GM18868 (cell line): ENCODE measurements at regions not wholly inside any gene's neighbourhood (a gene's known extent, or its start where the extent isn't known, plus 50 kb on each side); places are given as distances from the start of the nearest gene placed in this dataset.
"Not testable (repeated sequence)": the region's sequence is repeated elsewhere in the genome, so short reads cannot be mapped to it uniquely, and the experiment has no call there.

Source experiments
- ATAC-seq: cut with Tn5 transposase; IDR thresholded peaks from one replicate; pipeline ENCODE4 v1.9.1; 2021; ENCODE audit warnings: mild to moderate bottlenecking, moderate library complexity; ENCODE audit not compliant: unreplicated experiment

DNA sequence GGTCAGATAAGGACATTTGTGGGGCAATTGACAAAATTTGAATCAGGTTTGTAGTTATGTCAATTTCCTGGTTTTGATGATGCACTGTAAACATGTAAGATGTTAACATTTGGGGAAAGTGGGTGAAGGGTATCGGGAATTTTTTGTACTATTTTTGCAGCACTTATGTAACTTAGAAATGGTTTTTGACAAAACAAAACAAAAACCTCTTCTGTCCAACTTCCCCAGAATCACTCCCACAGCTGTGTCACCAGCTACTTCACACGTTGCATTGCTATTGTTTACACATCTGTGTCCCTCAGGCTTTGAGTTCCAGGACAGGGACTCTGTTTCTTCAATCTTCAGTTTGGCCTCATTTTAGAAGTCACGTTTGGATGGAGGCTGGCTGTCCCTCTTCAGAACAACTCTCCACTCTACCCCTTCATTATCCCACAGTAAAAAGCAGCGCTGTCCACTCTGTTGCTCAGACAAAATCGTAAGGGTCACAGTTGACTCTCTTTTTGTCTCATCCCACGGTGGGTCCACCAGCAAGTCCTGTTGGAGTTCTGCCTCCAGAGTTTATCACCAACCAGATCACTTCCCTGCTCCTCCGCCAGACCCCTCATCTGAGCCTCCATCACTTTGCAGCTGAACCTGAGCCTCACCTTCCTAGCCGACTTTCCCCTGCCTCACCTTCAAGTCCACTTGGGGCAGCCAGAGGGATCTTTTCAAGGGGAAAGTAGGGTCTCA lies 63.2 kb downstream of the NENF start:
- ATAC-seq = no peak

DNA sequence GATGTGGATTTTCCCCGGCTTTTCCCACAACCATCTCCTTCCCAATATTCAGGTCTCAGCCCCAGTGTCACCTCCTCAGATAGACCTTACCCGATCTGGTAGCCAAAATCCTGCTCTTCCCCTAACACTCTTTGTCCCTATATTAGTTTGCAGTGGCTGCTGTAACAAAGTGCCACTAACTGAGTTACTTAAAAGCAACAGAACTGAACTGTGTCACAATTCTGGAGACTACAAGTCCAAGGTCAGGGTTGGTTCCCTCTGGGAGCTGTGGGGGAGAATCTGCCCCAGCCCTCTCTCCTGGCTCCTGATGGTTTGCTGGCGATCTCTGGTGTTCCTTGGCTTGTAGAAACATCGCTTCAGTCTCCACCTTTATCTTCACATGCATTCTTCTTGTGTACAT lies 64.0 kb downstream of the NENF start:
- ATAC-seq = no peak

DNA sequence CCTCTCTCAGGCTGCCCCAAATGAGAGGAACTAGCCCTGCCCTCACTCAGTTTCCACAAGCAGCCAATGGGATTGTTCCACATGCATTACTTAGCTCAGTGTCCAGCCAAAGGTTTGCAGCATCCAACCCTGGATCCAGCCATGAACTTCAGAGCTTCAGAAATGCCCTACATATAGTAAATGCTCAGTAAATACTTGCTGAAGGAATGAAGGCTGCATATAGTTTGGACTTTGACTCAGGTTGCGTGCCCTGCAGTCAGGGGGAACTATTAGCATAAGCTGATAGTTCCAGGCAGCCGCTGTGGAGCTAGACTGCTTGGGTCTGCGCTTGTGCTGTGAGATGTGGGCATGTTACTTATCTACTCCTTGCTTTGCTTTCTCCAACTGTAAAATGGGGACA lies 64.8 kb downstream of the NENF start:
- no peak for ATAC-seq

DNA sequence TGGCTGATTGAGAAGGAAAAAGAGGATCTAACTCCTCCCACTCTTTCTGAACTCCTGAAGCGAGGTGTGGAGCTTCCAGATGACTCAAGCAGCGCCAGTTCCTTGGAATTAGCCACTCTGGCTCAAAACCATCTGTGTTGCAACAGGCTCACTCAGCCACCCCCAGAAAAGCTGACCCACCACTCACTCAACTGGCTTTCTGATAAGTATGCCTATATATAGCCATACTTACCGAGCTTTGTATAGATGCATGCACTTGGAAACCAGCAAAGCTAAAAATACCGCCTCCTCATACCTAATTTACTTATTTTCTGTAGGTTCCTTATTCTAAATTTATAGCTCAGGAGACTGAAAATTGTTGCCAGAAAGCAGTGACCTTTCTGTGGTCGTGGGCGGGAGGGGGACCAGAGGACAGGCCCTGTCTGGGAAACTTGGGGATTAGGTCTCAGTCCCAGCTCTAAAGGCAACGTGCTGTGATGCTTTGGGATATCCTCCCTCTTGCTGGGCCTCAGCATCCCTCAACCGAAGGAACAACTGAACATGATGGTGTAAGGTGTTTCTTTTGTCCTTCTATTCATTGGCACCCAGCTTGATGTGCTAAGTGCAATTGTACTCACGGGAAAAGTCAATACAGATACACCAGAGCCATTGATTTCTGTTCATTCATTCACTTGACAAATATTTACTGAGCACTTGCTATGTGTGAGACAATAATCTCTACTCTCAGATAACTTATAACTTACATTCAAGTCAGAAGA lies 65.7 kb downstream of the NENF start:
- ATAC-seq = no peak

DNA sequence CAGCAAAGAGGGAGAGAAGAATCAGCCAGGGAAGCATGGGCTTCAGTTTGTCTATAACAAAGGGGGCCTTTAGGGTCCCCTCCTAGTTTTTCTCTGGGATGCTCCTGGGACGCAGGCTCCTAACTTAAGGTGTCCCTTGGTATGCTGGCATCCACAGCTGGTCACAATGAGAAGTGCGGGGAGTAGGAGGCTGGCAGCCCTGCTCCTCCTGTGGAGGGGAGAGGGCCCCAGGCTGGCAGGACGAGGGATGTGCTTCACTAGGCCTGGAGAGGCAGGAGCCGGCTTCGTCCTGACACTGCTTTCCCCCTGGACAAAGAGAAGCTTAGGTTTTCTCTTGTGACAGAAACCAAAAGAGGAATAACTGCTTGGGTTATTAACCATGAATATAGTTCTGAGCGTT lies 67.6 kb downstream of the NENF start:
- ATAC-seq = no peak

DNA sequence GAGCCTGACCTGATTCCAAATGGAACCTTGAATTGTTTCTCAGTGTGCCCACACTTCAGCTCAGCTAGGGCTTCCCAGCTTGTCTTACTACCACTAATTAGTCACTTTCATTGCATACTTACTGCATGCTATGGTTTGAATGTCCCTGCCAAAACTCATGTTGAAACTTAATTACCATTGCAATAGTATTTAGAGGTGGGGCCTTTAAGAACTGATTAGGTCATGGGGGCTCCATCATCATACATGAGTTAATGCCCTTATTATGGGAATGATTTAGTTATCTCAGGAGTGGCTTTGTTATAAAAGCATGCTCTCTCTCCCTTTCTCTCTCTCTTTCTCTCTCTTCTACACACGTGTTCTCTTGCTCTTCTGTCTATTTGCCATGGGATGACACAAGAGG lies 68.3 kb downstream of the NENF start:
- no peak for ATAC-seq

DNA sequence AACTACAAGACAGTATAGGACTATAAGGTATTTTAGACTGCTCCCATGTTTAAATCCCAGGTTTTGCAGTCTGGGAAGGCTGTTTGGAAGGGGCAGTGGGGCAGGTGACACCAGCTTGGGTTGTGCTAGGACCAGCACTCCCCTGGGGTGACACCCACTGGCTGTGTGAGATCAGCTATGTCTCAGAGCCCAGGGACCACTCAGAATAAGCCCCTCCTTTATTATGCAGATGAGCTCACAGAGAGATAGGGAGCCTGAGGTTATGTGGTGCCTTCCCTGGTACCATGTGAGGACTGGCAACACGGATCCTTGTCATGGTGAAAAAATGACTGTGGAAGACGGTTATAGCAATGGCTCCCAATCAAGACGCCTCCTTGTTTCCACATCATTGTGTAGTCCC lies 71.0 kb downstream of the NENF start:
- ATAC-seq = no peak

DNA sequence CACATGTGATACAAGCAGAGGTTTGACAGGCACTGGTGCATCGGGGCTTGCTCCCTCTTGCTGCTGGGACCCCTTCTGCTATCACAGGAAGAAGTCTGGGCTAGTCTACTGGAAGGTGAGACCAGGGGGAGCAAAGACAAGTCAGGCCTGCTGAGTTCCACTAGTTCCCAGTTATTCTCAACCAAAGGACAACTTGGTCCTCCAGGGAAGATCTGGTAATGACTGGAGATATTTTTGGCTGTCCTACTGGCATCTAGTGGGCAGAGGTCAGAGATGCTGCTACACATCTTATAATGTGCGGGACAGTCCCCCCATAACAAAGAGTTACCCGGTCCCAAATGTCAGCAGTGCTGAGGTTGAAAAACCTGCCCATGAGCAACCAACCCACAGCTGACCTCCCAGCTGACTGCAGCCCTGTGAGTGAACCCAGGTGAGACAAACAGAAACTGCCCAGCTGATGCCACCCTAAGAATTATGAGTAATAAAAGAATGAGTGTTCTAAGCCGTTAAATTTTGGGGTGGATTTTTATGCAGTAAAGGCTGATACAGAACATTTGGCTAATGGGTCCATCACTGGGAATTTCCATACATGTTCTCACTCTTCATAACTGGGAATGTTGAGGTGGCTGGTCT lies 71.6 kb downstream of the NENF start:
- peak; percentile 43 for ATAC-seq

DNA sequence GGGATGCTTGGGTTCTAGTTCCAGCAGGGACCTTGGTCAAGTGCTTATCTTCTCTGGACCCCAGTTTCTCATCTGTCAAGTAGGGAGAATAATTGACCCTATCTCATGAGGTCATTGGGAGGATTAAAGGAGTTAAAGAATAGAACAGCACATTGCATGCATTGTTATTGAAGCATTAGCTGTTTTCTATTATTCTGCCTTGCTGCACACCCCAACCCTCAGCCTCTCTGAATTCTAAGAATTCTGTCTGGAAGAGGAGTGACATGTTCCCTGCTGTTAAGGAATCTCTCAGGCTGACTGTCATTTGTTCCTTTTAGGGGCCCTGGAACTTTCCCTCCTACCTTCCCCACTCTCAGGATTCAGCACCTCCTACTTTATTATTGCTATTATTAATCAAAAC lies 73.9 kb downstream of the NENF start:
- no peak for ATAC-seq

DNA sequence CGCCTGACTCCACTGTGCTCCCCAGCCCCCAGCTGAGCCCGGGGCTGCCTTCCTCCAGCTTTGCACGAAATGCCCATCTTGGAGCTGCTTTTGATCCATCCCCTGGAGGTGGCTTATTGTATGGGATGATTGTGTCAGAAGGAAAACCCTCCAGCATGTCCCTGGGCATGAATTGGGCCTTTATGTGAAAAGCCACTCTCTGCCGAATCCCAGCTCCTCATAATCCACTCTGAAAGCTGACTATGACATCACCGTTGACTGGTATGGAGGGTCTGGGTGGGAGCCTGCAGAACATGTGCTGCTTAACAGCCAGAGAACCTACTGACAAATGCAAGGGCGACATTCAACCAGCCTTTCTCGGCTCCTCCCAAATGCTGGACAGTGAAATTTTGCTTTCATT lies 74.6 kb downstream of the NENF start:
- no peak for ATAC-seq

DNA sequence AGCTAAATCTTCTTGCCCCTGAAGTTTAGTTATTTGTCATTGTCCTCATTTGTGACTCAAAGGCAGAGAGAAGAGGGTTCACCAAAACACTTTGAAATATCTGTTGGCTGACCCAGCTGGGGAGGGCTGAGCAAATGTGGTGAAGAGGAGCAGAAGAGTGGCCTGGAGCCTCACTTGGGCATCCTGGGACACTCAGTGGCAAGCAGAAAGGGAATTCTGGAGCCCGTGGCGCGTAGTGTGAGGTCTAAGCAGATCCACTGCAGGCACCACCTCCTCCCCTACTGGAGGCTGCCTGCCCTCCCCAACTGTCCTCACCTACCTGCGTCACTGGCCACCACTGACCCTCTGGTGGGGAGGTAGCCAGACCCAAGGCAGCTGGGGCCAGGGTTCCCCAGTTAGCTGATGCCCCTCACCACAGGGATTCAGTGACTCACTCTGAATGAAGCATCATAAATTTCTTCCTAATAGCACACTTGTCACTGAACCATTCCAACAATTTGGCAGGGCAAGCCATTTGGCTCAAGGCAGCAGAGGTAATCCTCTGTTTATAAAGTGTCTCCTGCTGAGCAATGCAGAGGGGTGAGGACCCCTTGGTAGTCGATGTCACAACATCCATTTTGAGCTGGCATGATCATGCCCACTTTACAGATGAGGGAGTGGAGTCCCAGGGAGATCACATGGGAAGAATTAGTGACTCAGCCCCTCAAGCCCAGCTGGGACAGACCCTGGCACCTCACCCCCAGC lies 80.3 kb downstream of the NENF start:
- ATAC-seq = no peak

DNA sequence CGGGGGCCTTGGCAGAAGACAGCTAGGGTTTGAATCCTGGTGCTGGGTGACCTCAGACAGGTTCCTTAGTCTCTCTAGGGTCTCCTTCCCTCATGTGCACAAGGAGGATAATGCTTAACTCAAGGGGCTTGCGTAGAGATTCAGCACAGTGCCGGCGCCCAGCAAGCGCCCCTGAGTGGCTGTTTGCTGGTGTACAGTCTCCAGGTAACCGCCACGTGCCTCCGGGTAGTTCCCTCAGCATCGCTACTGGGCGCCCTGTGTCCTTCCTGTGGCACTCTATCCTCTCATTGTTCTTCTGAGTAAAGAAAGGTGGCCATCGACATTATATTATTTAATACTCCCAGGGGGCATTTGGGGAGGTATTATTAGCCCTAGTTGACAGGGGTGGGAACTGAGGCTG lies 80.9 kb downstream of the NENF start:
- ATAC-seq = no peak

DNA sequence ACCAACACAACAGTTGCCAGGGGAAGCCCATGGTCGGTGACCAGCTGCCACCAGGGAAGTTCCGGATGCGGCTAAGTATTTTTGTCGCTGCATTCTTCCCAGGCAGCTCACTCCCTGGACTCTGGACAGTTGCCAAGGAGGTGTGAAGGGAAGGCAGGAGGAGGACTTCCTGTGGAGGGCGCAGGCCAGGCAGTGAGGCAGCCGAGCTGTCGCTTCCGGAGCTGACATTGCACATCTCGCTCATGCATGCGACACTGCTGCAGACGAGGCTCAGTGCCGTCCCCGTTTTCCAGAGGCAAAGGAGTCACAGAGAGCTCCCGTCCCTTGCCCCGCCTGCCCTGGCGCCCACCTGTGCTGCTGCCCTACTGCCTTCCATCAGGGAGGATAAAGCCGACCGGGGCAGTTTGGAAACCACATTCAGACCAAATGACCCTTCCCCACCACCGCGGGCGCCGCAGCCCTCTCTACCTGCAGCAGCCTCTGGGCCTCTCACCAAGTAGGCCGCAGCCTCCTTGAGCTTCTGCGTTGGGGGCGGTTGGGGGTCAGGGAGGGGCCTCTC lies 81.4 kb downstream of the NENF start:
- no peak for ATAC-seq

DNA sequence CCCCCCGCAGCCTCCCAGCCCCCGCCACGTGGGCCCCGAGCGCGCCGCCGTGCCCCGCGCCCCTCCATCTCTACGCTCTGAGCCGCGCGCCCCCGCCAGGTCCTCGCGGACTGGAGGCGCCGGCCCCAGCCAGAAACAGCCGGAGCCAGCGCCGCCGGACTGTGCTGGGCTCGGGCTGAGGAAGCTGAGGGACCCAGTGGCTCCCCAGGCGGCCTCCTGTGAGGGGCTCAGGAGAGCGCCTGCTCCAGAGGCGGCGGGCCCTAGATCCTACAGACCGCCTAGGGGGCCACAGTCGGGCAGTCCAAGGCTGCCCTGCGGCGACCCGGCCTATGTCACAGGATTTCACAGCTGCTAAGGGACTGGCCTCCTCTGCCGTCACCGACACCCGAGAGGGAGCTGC lies 82.1 kb downstream of the NENF start:
- no peak for ATAC-seq

DNA sequence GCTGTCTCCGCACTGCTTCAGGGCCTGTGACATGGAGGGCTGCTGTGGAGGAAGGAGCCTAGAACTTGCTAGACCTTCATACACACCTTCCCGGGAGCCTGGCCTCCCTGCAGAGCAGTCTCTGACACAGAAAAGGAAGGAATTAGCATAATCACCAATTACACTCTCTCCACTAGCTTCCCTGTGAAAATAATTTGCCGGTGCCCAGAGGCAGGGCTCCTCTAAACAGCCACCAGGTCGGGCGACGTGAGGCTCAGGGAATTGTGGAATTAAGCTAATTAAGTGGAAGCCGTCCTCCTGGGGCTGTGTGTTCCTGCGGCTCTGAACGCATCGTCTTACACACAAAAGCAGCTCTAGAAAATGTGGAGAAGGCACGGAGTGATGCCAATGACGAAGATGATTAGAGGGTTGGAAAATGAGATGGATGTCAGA lies 82.6 kb downstream of the NENF start:
- no peak for ATAC-seq

DNA sequence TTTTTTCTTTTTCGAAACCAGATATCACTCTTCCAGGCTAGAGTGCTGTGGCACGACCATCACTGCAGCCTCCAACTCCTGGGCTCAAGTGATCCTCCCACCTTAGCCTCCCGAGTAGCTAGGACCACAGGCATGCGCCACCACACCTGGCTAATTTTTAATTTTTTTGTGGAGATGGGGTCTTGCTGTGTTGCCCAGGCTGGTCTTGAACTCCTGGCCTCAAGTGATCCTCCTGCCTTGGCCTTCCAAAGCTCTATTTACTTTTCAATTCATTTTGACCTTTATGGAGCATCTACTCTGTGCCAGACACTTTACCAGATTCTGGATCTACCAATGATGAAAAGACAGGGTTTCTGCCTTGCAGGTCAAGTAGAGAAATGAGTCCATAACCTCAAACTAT lies 83.3 kb downstream of the NENF start:
- ATAC-seq = not testable (repeated sequence)

DNA sequence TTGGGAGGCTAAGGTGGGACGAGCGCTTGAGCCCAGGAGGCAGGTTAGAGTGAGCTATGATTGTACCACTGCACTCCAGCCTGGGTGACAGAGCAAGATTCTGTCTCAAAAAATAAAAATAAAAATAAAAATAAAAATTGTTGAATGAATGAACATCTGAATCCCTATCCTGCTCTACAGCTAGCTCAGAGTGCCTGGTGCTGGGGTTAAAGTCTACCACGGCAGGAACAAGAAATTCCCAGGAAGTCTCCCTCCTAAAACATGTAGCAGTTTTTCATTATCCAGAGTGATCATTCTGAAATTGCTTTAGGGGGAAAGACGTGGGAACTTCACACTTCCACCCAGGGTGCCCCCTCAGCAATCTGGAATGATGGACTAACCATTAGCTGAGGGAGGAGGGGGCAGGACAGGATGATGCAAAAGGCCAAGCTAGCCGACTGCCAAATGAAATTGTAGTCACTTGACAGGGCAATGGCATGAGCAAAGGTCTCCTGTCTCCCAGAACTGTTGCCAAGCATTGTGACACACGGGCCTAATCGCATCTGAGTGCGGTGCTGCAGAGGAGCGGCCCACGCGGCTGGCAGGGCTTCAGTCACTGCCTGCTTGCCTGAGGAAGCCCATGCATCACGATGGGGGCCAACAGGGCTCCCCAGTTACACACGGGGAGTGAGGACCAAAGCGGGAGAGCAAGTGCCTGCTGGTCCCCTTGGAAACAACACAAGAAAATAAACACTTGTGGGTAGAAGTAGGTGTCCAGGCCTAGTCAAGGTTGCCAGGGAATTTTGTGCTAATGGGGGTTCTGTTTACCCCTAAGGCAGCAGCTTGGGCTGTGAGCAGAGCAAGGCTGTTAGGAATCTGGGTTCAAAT lies 85.7 kb downstream of the NENF start:
- ATAC-seq = no peak

DNA sequence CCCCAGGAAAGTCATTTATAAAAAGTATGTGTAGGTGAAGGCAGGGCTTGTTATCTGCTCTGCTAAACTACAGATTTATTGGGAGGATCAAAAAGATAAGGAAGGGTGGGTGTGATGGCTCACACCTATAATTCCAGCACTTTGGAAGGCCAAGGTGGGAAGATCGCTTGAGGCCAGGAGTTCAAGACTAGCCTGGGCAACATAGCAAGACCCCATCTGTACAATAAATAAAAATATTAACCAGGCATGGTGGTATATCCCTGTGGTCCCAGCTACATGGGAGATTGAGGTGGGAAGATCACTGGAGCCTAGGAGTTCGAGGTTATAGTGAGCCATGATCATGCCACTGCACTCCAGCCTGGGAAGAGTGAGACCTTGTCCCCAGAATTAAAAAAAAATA lies 86.4 kb downstream of the NENF start:
- no peak for ATAC-seq

DNA sequence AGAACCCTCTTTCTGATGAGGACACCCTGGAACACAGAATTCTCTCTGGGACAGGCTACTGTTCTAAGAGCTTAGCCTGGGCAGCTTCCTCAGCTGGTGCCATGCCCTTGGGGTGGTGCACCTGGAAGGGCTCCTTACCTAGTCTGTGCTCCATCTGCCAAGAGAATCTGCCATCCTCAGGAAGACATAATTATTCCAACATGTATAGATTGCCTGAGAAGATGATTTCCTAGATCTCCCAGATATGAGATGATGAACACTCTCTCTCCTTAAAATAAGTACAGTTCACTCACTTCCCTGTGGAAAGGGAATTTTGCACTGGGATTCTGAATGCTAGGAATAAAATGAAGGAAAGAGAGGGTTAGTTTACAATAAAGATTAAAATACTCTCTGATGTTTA lies 87.6 kb downstream of the NENF start:
- ATAC-seq = no peak

DNA sequence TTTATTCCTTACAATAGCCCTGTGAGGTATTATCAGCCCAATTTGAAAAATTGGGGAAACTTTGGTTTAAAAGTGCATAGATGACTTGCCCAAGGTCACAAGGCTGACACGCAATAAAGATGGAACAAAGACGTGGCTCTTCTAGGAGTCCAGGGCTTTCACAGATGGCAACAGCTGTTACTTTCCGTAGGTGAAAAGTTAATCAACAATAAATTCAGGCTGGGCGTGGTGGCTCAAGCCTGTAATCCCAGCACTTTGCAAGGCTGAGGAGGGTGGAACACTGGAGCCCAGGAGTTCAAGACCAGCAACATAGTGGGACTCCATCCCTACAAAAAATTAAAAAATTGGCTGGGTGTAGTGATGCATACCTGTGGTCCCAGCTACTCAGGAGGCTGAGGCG lies 87.8 kb upstream of the ATF3 start:
- no peak for ATAC-seq
